ENCODE measurements at regions not wholly inside any gene's neighbourhood (a gene's known extent, or its start where the extent isn't known, plus 50 kb on each side); places are given as distances from the start of the nearest gene placed in this dataset.

GRCh38 chr2:38199127-38199526 lies 123.2 kb upstream of the CYP1B1 start:
- no peak for TF ChIP-seq ARNTL (CRISPR knock-in tag; IDR thresholded peaks at IDR 0.05; ENCODE audit: borderline replicate concordance, low read depth)
- no peak for TF ChIP-seq ZC3H10 (CRISPR knock-in tag; IDR thresholded peaks at IDR 0.05)
- no peak for TF ChIP-seq TCF4 (CRISPR knock-in tag; IDR thresholded peaks at IDR 0.05; ENCODE audit: borderline replicate concordance)
- no peak for TF ChIP-seq PATZ1 (CRISPR knock-in tag; IDR thresholded peaks at IDR 0.05; ENCODE audit: borderline replicate concordance)
- TF ChIP-seq POU6F1 (CRISPR knock-in tag; IDR thresholded peaks at IDR 0.05; ENCODE audit: borderline replicate concordance, low read depth): no peak
- TF ChIP-seq RARB (CRISPR knock-in tag; IDR thresholded peaks at IDR 0.05): no peak
- TF ChIP-seq CREB5 (CRISPR knock-in tag; IDR thresholded peaks at IDR 0.05; ENCODE audit: low read depth): no peak

Data from SK-N-SH treated with all-trans-retinoic acid at 6 μM for 48 hours (cell line).